AG04449 (cell line): ENCODE measurements at regions not wholly inside any gene's neighbourhood (a gene's known extent, or its start where the extent isn't known, plus 50 kb on each side); places are given as distances from the start of the nearest gene placed in this dataset.
"Not testable (repeated sequence)": the region's sequence is repeated elsewhere in the genome, so short reads cannot be mapped to it uniquely, and the experiment has no call there.

ENCODE experiments used
- CTCF ChIA-PET: fragments of 350-600 bp; formaldehyde crosslinking; extraction: SDS; loops from one replicate; lab custom pipeline; 2021; ENCODE audit warnings: antibody characterized with exemption; lab: Yijun Ruan, JAX
- POLR2A ChIA-PET: fragments of 400-600, 350-600 bp; formaldehyde crosslinking; extraction: SDS; loops from one replicate; lab custom pipeline; 2020; ENCODE audit warnings: antibody characterized with exemption, inconsistent platforms; lab: Yijun Ruan, JAX
- DNase-seq: peaks from one replicate; pipeline ENCODE4 v3.0.0-alpha.2; 2010; ENCODE audit warnings: low read depth, low spot score
- H3K4me3 ChIP-seq: 2 replicates; pipeline ENCODE4 v1.5.1; 2011; ENCODE audit warnings: low read depth, mild to moderate bottlenecking, control low read depth, low read length
- TF ChIP-seq, protein P1 (sequence below): IDR thresholded peaks from one replicate; pipeline ENCODE4 v1.5.1; 2011; ENCODE audit warnings: mild to moderate bottlenecking, moderate library complexity, low read length, control low read depth, inconsistent platforms; ENCODE audit not compliant: insufficient read depth; ENCODE audit errors: missing control alignments

DNA sequence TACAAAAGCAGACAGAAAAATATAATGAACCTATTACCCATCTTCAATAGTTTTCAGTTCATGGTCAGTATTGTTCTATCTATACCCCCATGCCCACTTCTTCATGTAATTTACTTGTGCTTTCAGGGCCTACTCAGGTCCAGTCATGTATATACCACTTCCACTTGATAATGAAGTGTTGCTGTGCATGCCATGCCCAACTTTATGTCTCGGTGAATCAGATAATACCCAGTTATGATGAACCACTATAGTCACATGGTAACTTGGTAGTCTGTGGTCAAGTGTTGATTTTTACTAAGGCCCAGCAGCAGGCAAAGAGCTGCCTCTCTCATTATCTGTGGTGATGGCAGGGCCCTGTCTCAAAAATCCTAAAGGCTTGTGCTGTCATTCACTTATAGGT lies 70.7 kb upstream of the IL33 start:
- no peak for DNase-seq
- ChIA-PET CTCF (no interaction called here), POLR2A (no interaction called here)
- no peak overlapping the region for H3K4me3 ChIP-seq
- TF ChIP-seq, protein P1, sequence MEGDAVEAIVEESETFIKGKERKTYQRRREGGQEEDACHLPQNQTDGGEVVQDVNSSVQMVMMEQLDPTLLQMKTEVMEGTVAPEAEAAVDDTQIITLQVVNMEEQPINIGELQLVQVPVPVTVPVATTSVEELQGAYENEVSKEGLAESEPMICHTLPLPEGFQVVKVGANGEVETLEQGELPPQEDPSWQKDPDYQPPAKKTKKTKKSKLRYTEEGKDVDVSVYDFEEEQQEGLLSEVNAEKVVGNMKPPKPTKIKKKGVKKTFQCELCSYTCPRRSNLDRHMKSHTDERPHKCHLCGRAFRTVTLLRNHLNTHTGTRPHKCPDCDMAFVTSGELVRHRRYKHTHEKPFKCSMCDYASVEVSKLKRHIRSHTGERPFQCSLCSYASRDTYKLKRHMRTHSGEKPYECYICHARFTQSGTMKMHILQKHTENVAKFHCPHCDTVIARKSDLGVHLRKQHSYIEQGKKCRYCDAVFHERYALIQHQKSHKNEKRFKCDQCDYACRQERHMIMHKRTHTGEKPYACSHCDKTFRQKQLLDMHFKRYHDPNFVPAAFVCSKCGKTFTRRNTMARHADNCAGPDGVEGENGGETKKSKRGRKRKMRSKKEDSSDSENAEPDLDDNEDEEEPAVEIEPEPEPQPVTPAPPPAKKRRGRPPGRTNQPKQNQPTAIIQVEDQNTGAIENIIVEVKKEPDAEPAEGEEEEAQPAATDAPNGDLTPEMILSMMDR = no peak

DNA sequence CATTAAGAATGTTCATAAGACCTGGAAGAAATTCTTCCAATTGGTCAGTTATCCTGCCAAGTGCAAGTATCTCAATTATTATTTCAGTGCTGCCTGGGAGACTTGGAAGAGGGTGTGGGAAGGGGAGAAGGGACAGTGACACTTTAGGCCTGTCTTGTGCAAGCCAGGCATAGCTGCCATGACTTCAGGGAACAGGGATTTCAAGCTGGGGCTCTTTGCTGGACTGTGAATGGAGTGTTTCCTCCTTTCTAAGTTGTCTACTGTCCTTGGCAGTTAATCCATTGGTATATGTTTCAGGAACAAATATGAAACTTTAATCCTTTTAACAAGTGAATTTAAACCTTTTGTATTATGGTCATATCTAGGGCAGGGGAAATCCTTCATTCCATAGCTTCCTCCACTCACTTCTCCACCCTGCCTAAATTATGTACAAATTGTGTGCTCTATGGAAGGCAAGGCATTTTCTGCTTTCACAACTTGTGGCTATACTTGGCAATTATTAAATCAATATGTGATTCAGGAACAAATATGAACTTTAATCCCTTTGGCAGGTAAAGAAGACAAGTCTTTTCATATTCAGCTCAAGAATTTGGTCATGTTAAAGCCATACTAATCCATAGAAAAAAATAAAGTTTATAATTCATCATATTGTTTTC lies 72.7 kb upstream of the IL33 start:
- ChIA-PET POLR2A (no interaction called here), CTCF (no interaction called here)
- TF ChIP-seq, protein P1 = no peak
- DNase-seq = no peak
- no peak overlapping the region for H3K4me3 ChIP-seq

DNA sequence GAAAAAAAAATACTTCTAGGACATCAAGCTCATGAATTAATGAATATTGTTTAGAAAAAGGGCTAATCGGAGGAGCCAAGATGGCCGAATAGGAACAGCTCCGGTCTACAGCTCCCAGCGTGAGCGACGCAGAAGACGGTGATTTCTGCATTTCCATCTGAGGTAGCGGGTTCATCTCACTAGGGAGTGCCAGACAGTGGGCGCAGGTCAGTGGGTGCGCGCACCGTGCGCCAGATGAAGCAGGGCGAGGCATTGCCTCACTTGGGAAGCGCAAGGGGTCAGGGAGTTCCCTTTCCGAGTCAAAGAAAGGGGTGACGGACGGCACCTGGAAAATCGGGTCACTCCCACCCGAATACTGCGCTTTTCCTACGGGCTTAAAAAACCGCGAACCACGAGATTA lies 79.8 kb upstream of the IL33 start:
- POLR2A ChIA-PET, CTCF ChIA-PET, DNase-seq, H3K4me3 ChIP-seq: not testable (repeated sequence)

DNA sequence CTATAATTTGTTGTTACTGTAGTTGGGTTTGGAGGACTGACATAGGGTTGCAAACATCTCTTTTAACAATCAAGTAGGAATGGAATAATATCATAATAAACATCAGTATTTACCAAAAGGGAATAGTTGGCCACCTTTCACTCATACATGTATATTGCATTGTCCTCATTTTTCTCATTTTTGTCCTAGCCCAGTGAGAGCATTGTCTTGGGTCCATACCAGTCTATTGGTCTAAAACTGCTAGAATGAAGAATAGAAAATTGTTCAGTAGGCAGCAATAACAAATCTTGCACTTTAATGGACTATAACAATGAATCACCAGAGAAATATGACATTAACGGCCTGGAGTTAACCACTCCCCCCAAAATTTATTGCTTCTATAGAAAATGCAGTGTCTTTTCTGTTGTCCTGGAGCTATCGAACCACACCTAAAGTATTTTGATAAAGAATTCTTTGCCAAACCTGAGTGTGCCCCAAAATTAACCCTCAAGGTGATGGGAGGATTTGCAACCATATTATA lies 80.9 kb upstream of the IL33 start:
- no peak for DNase-seq
- TF ChIP-seq, protein P1 = no peak
- H3K4me3 ChIP-seq = no peak overlapping the region
- CTCF ChIA-PET = no interaction called here
- POLR2A ChIA-PET = no interaction called here

DNA sequence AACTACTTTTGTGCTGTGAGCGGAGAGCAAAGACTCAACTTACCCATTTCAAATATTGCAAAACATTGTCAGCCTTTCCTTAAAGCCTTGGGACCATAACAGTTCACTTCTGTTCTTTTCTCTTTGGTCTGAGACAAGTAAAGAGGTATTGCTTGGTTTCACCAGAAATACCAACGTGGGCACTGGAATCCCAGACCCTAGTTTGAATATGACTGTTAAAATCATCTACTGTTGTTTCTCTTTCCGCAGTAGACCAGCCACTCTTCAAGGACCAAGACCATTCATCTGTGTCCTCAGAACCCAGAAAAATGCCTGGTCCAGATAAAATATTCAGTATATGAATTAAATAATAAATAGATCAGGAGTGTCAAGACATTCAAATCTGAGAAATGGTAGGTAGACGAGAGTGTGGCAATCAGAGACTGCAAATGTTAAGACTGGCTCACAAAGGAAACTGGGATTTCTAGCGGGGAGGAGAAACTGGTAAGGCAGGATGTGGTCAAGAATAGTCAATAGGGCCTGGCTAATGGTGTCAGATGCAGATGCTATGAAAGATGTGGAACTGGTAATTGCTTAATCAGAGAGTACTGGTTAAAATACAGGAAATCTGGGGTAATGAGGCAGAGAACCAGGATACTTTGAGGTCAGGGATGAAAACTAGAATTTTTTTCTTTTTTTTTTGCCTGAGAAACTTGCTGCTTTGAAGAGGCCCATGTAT lies 82.1 kb upstream of the IL33 start:
- H3K4me3 ChIP-seq = no peak overlapping the region
- CTCF ChIA-PET = no interaction called here
- TF ChIP-seq, protein P1 = no peak
- POLR2A ChIA-PET = no interaction called here
- no peak for DNase-seq

DNA sequence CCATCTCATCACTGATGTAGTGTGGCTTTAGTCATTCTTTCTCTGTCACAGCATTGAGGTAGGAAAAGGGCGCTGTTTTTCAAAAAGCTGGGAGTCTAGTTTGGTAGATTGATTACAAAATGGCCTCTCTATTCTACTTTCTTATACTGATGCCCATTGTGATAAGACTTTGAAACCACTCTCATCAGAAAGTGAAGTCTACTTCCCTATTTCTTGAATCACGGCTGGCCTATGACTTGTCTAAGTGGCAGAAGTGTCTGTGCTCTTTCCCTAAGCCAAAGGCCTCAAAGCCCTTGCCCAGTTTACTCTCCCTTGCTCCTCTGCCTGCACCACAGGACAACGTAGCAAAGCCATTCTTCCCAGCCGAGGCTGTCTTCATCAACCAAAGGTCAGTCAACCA lies 83.0 kb upstream of the IL33 start:
- no peak for DNase-seq
- no peak overlapping the region for H3K4me3 ChIP-seq
- ChIA-PET CTCF (no interaction called here), POLR2A (no interaction called here)
- TF ChIP-seq, protein P1 = no peak
